H7 (cell line): ENCODE measurements at regions not wholly inside any gene's neighbourhood (a gene's known extent, or its start where the extent isn't known, plus 50 kb on each side); places are given as distances from the start of the nearest gene placed in this dataset.

Experiments used
- DNase-seq: peaks from one replicate; pipeline ENCODE4 v3.0.0; 2012
- H3K27me3 ChIP-seq: 2 replicates; pipeline ENCODE4 v1.6.0; 2011; ENCODE audit warnings: mild to moderate bottlenecking, low read length; ENCODE audit not compliant: control insufficient read depth, insufficient read depth
- H3K36me3 ChIP-seq: replicated peaks from 2 replicates; pipeline ENCODE4 v1.5.1; 2011; ENCODE audit warnings: low read length; ENCODE audit not compliant: control insufficient read depth, insufficient read depth
- H3K4me3 ChIP-seq: 2 replicates; pipeline ENCODE4 v1.5.1; 2011; ENCODE audit warnings: low read depth, mild to moderate bottlenecking, control low read depth, low read length, moderate library complexity; ENCODE audit not compliant: insufficient read depth

GRCh38 chr6:105985098-105985815 lies 100.9 kb upstream of the PRDM1 start:
- H3K4me3 ChIP-seq = peak overlapping the region; percentile 24
- H3K27me3 ChIP-seq = peaks cover 98% of the 10 kb centered on the region
- H3K36me3 ChIP-seq = no peaks in the 10 kb centered on the region
- DNase-seq = no peak

- Histone ChIP-seq H3K4me3 (no peak overlapping the region), H3K36me3 (no peaks in the 10 kb centered on the region), H3K27me3 (peaks cover 87% of the 10 kb centered on the region)
- DNase-seq = no peak
These were observed 102.4 kb upstream of the PRDM1 start for GRCh38 chr6:105983763-105984162.

DNA sequence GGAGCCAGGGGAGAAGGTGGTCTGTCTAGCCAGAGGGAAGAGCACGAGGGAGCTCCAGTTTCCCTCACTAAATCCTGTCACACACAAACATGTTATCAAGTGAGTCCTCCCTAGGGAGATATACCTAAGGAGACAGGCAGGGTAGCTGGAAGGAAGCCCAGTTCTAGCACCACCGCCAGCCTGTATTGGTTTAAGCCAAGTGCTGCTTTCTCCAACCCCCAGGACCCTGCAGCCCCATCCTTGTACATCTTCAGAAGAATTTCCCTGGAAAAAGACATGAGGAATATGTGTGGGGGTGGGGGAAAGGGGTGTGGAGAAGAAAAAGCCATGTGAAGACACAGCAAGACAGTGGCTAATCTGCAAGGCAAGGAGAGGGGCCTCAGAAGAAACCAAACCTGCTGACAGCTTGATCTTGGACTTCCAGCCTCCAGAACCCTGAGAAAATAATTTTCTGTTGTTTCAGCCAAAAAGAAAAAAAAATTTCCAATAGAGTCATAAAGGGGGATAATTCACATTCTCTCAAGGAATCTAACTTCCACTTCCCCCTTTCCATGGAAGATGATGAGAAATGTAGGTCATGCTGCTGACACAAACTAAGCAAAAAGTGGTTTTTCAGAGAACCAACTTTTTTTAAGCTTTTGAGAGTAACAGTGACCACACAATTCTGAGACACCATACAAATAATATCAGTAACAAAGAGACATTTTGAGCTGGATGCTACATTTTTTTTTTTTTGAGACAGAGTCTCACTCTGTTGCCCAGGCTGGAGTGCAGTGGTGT lies 103.2 kb upstream of the PRDM1 start:
- H3K36me3 ChIP-seq = no peaks in the 10 kb centered on the region
- H3K27me3 ChIP-seq = peaks cover 79% of the 10 kb centered on the region
- no peak overlapping the region for H3K4me3 ChIP-seq
- DNase-seq = no peak

DNA sequence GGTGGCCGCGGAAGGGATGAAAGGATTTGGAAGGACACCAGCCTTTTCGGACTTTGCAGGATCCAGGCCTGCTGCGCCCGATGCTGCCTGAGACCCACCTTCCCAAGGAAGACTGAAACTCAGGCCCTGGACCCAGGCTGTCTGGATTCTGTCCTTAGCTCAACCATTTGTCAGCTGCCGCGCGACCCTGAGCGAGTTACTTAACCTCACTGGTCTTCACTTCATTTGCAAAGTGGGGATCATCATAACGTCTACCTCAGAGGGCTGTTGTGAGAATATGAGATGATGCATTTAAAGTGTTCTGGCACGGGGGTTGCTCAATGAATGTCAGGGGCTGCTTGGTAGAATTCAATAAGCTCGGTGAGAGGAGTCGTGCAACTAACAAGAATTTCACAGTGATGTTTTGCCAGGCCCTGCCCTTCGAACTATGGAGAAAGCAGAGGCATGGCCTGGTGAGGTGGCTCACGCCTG lies 104.2 kb upstream of the PRDM1 start:
- no peak for DNase-seq
- H3K27me3 ChIP-seq = peaks cover 68% of the 10 kb centered on the region
- peak overlapping the region; percentile 33; the same call in 1 of the 2 replicates for H3K4me3 ChIP-seq
- no peaks in the 10 kb centered on the region for H3K36me3 ChIP-seq

DNA sequence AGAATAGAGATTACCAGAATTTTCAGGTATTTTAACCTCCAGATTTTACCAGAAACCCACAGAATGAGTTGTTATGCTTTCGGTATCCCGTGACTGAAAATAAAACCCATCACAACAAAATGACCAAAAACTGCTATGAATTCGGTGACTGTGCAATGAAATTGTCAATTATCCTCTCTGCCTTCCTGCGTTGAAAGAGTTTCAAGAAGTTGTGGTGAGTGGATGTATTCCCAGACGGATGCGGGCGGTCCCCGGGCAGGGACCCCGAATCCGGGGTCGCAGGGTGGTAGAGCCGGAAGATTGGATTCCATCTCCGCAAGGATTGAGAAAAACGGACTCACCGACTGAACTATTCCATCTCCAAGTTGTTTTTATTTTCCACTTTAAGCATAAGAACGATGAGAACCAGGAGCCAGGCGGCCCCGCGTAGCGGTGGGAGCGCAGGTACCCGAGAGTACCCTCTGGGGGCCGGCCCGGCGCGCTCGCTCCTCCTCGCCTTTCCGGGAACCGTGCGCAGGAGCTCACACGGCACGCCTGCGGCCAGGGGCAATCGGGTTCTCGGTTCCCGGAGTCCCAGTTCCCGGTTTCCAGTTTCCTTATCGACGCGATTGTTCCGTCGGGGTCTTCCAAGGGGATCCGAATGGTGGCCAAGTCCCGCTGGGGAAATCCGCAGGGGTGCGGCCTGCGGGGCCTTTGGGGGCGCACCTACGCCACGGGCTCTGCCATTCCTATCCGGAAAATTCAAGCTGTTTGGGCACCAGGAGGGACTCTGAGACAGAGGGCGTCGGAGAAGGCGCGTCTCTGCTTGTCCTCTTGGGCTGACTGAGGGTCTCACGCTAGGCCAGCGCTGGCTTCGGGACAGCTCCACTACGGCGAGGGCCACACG lies 104.9 kb upstream of the PRDM1 start:
- peak; percentile 83 for DNase-seq
- peak overlapping the region; percentile 33; the same call in 1 of the 2 replicates for H3K4me3 ChIP-seq
- no peaks in the 10 kb centered on the region for H3K36me3 ChIP-seq
- H3K27me3 ChIP-seq = peaks cover 62% of the 10 kb centered on the region

GRCh38 chr6:105978974-105979373 lies 107.2 kb upstream of the PRDM1 start:
- no peaks in the 10 kb centered on the region for H3K36me3 ChIP-seq
- no peak for DNase-seq
- peaks cover 39% of the 10 kb centered on the region; the same call in 1 of the 2 replicates for H3K27me3 ChIP-seq

DNA sequence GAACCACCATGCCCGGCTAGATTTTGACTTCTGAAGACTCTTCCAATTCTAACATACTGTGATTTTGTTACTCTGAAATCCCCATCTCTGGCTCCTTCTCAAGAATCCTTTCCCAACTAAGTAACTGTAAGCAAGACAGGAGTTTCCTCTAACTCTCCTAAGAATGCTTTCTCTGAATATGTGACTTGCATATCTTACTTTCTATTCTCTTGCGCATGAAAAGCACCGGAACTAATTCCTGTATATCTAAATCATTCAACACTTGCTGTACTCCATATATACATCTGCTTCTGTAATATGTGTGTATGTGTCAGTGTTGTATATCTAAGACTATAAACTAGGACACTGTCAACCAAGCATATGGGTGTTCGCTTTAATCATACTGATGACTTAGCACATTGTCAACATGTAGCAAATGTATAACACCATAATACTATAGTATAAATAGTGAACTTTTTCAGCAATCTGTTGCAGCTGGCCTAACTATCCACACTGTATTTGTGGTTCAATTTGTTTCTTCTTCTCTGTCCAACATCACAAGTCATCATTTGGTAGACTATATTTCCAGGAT lies 108.1 kb upstream of the PRDM1 start:
- H3K27me3 ChIP-seq = peaks cover 29% of the 10 kb centered on the region; the same call in 1 of the 2 replicates
- H3K36me3 ChIP-seq = no peaks in the 10 kb centered on the region
- no peak for DNase-seq
- no peak overlapping the region for H3K4me3 ChIP-seq

More at GRCh38 chr6:105978974-105979373, 107.2 kb upstream of the PRDM1 start:
- H3K4me3 ChIP-seq = no peak overlapping the region

GRCh38 chr6:105974986-105975385 lies 111.2 kb upstream of the PRDM1 start:
- no peak overlapping the region for H3K4me3 ChIP-seq
- H3K27me3 ChIP-seq = peaks cover 4% of the 10 kb centered on the region; the same call in 1 of the 2 replicates
- no peak for DNase-seq
- H3K36me3 ChIP-seq = no peaks in the 10 kb centered on the region

GRCh38 chr6:105972440-105972839 lies 113.7 kb upstream of the PRDM1 start:
- Histone ChIP-seq H3K36me3 (no peaks in the 10 kb centered on the region), H3K4me3 (no peak overlapping the region)

GRCh38 chr6:105968603-105969333 lies 117.4 kb upstream of the PRDM1 start:
- no peaks in the 10 kb centered on the region for H3K36me3 ChIP-seq
- no peaks in the 10 kb centered on the region for H3K27me3 ChIP-seq
- DNase-seq = no peak
- no peak overlapping the region for H3K4me3 ChIP-seq

More at GRCh38 chr6:105972440-105972839, 113.7 kb upstream of the PRDM1 start:
- DNase-seq = no peak
- H3K27me3 ChIP-seq = no peaks in the 10 kb centered on the region

DNA sequence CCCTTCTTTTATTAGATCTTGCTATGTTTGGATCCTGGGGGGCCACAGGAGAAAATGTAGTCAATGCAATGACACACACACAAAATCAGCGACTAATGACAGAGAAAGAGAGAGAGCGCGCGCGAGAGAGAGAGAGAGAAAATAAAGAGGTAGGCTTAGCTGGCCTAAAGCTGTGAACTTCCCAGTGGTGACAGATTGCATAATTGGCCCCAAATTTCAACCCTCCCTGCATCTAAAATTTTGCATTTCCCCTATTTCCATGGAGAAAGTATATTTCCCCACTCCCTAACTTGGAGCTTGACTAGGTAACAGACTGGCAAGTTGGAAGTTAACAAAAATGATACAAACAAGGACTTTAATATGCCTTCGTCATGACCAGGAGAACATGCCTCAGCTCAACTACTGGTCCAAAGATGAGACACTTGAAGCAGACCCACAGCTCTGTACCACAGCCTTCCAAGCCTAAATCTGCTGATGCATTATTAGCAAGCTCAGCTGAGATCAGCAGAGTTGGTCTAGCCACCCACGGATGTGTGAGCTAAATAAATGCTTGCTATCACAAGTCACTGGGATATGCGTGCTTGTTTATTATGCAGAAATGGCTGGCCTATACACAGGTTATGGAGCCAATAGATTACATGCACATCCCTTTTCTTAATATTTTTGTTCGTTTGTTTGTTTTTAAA lies 118.1 kb upstream of the PRDM1 start:
- H3K4me3 ChIP-seq = no peak overlapping the region
- no peaks in the 10 kb centered on the region for H3K36me3 ChIP-seq
- H3K27me3 ChIP-seq = no peaks in the 10 kb centered on the region
- no peak for DNase-seq

- DNase-seq = no peak
- no peaks in the 10 kb centered on the region for H3K27me3 ChIP-seq
- H3K36me3 ChIP-seq = no peaks in the 10 kb centered on the region
- H3K4me3 ChIP-seq = no peak overlapping the region
These were observed 119.7 kb upstream of the PRDM1 start for GRCh38 chr6:105966481-105966880.
